Mesodermal cell (in vitro differentiated cells): ENCODE measurements at regions not wholly inside any gene's neighbourhood (a gene's known extent, or its start where the extent isn't known, plus 50 kb on each side); places are given as distances from the start of the nearest gene placed in this dataset.

Experiments used
- H3K27ac ChIP-seq: 2 replicates; pipeline ENCODE4 v1.7.0; 2013; ENCODE audit warnings: mild to moderate bottlenecking, low read depth, low read length, moderate library complexity; ENCODE audit not compliant: severe bottlenecking
- H3K36me3 ChIP-seq: 2 replicates; pipeline ENCODE4 v1.7.1; 2013; ENCODE audit warnings: mild to moderate bottlenecking, low read length, moderate library complexity; ENCODE audit not compliant: control insufficient read depth, insufficient read depth
- H3K4me1 ChIP-seq: one replicate; pipeline ENCODE4 v1.7.1; 2013; ENCODE audit warnings: mild to moderate bottlenecking, low read length; ENCODE audit not compliant: insufficient read depth, control insufficient read depth, poor library complexity, severe bottlenecking
- H3K4me3 ChIP-seq: 2 replicates; pipeline ENCODE4 v1.7.0; 2013; ENCODE audit warnings: low read length, control low read depth, mild to moderate bottlenecking; ENCODE audit not compliant: insufficient read depth, poor library complexity, severe bottlenecking; ENCODE audit errors: extremely low read depth
- H3K9me3 ChIP-seq: 2 replicates; pipeline ENCODE4 v1.7.1; 2013; ENCODE audit warnings: mild to moderate bottlenecking, low read length, moderate library complexity; ENCODE audit not compliant: control insufficient read depth
- WGBS, 2 experiments: methylation state at CpG; one replicate each; pipeline ENCODE4 v1.1.5; 2013; ENCODE audit warnings: missing lambda C conversion rate in 2 of 2; ENCODE audit not compliant: insufficient coverage in 2 of 2; 5-methylcytosine and 5-hydroxymethylcytosine counted together

DNA sequence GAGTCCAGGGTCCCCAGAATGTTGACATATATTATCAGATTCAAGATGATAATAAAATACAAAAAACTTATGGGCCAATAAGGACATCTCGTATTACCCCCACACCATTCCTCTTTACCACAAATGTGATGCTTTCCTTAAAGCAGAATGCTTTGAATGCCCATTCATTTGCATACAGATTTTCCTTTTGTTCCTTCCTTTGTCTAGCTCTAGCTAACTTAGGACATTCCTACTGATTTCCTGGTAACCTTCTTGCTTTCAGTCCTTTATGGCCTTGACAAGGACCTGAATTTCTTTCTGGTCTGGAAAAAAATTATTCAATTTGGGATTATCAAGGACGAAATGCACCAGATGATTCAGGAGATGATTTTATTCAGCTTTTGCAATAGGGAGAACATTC, 304.0 kb downstream of the TMEM114 start:
- H3K36me3 ChIP-seq = no peaks in the 10 kb centered on the region
- H3K4me3 ChIP-seq = no peak overlapping the region
- no peaks in the 10 kb centered on the region for H3K4me1 ChIP-seq
- H3K27ac ChIP-seq = no peak overlapping the region
- WGBS, 2 experiments = 51 to 73% methylated on average over 2 of the region's 2 CpGs
- H3K9me3 ChIP-seq = no peaks in the 10 kb centered on the region

DNA sequence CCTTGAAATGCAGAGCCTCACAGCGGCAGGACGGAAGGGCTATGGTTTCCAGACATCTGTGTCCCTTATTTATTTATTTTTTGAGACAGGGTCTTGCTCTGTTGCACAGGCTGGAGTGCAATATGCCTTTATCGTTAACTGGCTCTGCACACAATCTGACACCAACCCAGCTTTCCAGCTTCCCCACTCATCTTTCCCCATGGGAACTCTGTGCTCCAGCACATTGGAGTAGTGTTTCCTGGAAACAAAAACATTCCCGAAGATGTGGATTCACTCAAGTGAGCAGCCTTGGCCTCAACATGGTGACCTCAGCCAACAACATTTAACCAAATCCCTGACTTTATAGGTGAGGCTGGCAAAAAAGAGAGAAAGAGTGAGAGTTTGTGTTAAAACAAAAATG, 307.1 kb downstream of the TMEM114 start:
- Histone ChIP-seq H3K9me3 (no peaks in the 10 kb centered on the region), H3K36me3 (no peaks in the 10 kb centered on the region), H3K4me1 (peaks cover 6% of the 10 kb centered on the region), H3K27ac (no peak overlapping the region), H3K4me3 (no peak overlapping the region)
- WGBS, 2 experiments = 56 to 90% methylated on average over 2 to 3 of the region's 4 CpGs

DNA sequence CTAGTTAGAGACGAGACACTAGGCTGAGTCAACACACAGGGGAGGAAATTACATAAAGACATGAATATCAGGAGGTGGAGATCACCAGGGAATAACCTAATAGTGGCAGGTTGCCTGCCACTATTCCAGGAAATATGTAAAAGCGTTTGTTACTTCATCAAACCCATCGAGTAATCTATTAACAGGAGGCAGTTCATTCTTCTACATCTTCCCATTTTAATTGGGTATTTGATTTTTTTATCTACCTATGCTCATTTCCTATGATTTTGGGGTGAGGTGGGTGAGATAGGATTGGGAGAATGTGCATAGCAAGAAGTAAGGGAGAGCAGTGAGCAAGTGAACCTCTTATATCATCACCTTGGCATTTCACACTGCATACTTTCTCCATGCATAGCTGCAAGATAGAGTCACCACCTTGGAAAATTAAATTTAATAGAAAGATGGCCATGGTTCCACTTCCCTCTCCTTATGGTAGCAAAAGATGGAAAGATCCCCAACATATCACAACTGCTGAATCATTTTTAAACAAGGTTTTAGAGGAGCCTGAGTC, 312.2 kb downstream of the TMEM114 start:
- no peak overlapping the region for H3K4me3 ChIP-seq
- no peak overlapping the region for H3K27ac ChIP-seq
- no CpG with 5 or more reads among the region's 3 CpGs for WGBS, 2 experiments
- H3K9me3 ChIP-seq = no peaks in the 10 kb centered on the region
- H3K4me1 ChIP-seq = peaks cover 8% of the 10 kb centered on the region
- H3K36me3 ChIP-seq = no peaks in the 10 kb centered on the region

DNA sequence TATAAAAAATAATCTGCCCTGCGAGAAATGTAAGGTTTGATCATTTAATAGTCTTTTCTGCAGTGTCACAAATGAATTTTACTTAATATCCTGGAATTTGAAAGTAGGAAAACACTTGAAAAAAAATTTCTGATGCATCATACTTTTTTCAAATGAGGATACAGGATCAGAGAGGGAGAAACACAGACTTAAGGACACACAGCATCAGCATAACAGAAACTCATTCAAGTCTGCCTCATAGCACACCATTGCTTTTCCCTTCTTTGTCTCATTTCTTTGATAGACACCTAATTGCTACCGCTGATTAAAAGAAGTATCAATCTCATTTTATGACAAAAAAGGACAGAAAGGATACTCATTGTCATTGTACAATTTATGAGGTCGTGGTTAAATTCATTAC, 319.0 kb downstream of the TMEM114 start:
- Histone ChIP-seq H3K36me3 (no peaks in the 10 kb centered on the region), H3K4me1 (no peaks in the 10 kb centered on the region), H3K9me3 (no peaks in the 10 kb centered on the region), H3K27ac (no peak overlapping the region), H3K4me3 (no peak overlapping the region)
- 77 to 100% methylated on average over 1 to 2 of the region's 3 CpGs for WGBS, 2 experiments

DNA sequence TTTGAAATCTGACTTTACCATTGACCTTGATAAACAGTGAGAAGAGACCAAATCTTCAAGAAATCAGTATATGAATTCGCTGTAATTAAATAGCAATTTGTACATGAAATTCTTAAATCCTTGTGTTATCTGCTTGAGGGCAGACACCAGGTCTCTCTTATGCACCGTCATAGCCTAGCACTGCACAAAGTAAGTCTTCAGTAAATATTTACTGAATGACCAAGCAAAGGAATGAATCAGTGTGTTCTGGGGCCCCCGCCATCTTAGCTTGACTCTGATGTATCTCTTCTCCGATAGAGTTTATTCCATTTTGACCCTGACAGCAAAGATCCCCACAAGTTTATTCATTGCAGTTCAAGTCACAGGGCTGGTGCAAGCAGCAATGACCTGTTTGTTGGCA, 328.0 kb downstream of the TMEM114 start:
- H3K4me3 ChIP-seq = no peak overlapping the region

DNA sequence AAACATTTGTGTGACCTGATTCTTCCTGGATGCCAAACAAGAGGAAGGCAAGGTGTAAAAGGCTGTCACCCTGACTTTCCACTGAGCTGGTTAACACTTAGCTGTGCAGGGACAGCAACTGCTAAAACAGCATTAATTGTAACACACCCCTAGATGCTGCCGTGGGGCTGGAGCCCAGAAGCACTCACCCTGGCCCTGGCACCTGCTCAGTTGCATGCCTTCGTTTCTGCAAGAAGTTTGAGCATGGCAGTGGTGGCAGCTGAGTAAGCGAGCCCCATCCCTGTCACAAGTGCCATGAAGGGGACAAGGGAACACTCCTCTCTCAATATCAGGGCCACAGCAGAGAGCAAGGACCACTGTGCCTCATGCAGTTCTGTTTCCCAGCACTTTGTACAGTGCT, 330.2 kb downstream of the TMEM114 start:
- H3K27ac ChIP-seq = no peak overlapping the region
- no peaks in the 10 kb centered on the region for H3K9me3 ChIP-seq
- H3K4me3 ChIP-seq = no peak overlapping the region
- WGBS, 2 experiments = 56 to 76% methylated on average over 3 of the region's 3 CpGs
- H3K36me3 ChIP-seq = no peaks in the 10 kb centered on the region
- H3K4me1 ChIP-seq = no peaks in the 10 kb centered on the region

More for the DNA sequence above, 328.0 kb downstream of the TMEM114 start:
- H3K27ac ChIP-seq = no peak overlapping the region
- no peaks in the 10 kb centered on the region for H3K9me3 ChIP-seq
- H3K36me3 ChIP-seq = no peaks in the 10 kb centered on the region
- 67 to 88% methylated on average over 1 to 3 of the region's 4 CpGs for WGBS, 2 experiments
- no peaks in the 10 kb centered on the region for H3K4me1 ChIP-seq

DNA sequence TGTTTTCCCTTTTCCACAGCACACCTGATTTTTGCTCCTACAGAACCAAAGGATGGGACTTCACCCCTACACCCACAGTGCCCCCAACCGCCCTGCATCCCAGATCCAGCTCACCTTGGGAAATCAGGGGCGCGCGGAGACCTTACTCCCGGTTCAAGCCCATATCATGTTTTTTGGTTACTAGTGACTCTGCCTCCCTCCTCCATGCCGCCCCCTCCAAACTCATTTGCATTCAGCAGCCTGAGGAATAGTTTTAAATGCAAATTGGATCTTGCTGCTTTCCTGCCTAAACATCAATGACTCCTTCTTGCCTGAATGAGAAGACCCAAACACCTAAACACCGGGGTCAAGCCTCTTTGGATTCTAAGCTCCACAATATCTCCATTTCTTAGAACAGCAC, 331.8 kb downstream of the TMEM114 start:
- Histone ChIP-seq H3K4me3 (no peak overlapping the region), H3K36me3 (no peaks in the 10 kb centered on the region), H3K27ac (no peak overlapping the region), H3K4me1 (no peaks in the 10 kb centered on the region), H3K9me3 (no peaks in the 10 kb centered on the region)
- 42 to 46% methylated on average over 4 to 7 of the region's 7 CpGs for WGBS, 2 experiments

DNA sequence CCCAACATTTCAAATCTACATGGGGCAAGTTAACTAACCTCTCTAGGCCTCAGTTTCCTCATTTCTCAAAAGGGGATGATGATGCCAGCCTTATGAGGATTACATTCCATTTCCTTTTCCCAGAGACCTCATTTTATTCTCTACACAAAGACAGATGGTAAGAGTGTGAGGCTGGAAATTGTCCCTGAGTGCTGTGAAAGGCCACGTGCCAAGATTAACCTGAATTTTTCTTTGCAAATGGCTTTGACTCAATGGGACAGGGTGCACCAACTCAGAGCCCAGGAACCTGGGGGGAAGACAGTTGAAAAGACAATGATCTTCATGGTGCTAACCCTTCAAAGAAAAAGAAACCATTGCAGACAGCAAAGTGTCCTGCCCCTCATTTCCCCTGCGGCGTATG, 332.8 kb downstream of the TMEM114 start:
- Histone ChIP-seq H3K27ac (no peak overlapping the region), H3K4me1 (no peaks in the 10 kb centered on the region), H3K9me3 (no peaks in the 10 kb centered on the region), H3K4me3 (no peak overlapping the region), H3K36me3 (no peaks in the 10 kb centered on the region)
- WGBS, 2 experiments = 88 to 95% methylated on average over 3 of the region's 3 CpGs

DNA sequence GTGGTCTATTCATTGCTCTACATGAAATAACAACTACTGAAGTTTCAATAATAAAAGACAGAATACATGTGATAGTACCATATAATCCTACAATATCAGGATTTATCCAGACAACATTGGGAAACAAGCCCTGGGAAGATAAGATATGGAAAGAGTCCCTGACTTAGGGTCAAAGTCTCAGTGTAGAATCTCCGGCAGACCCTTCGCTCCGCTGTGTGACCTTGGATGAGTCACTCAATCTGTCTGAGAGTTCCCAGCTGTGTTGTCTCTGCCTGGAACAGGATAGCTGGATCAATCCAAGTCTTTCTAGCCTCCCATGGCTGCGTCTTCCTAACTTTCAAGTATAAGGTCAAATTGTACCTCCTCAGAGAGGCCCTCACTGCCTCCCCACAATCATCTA, 335.9 kb downstream of the TMEM114 start:
- Histone ChIP-seq H3K27ac (no peak overlapping the region), H3K4me3 (no peak overlapping the region), H3K9me3 (no peaks in the 10 kb centered on the region), H3K36me3 (no peaks in the 10 kb centered on the region), H3K4me1 (no peaks in the 10 kb centered on the region)
- WGBS, 2 experiments = 89 to 91% methylated on average over 4 of the region's 4 CpGs

DNA sequence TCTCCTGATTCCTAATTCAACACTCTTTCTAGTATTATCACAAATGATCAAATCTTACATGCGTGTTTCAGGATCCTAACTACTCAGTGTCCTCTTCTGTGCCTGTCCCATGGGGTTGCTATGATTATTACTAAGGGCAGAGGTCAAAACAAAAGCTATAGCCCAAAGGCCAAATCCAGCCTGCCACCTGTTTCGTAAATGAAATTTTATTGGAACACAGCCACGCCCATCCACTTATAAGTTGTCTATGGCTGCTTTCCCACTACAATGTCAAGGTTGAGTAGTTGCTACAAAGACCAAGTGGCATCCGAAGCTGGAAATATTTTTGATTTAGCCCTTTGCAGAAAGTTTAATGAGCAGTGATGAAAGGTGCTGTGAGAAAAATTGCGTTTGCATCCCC, 336.6 kb downstream of the TMEM114 start:
- no peaks in the 10 kb centered on the region for H3K36me3 ChIP-seq
- H3K9me3 ChIP-seq = no peaks in the 10 kb centered on the region
- no peak overlapping the region for H3K4me3 ChIP-seq
- no peaks in the 10 kb centered on the region for H3K4me1 ChIP-seq
- no peak overlapping the region for H3K27ac ChIP-seq
- 85 to 100% methylated on average over 1 to 2 of the region's 5 CpGs for WGBS, 2 experiments

DNA sequence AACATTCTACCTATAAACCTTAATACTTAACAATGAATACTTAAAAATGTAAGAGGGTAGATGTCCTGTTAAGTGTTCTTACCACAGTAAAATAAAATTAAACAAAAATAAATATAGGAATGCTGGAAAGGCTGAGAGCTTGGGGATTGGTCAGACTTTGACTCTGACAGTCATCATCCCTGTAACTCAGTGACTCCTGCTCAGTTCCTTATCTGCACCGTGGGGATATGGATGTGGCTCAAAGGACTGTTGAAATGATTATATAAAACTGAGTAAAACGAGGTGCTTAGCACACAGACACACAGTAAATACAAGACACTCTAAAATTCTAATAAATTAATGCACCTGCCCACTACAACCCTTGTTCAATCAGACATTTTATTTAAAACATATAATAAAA, 338.6 kb downstream of the TMEM114 start:
- no CpG with 5 or more reads among the region's 2 CpGs for WGBS, 2 experiments
- Histone ChIP-seq H3K4me1 (no peaks in the 10 kb centered on the region), H3K36me3 (no peaks in the 10 kb centered on the region), H3K27ac (no peak overlapping the region), H3K9me3 (no peaks in the 10 kb centered on the region), H3K4me3 (no peak overlapping the region)
